ENCODE measurements at regions not wholly inside any gene's neighbourhood (a gene's known extent, or its start where the extent isn't known, plus 50 kb on each side); places are given as distances from the start of the nearest gene placed in this dataset.

GRCh38 chr5:110242950-110243349, 483.5 kb downstream of the TMEM232 start:
- no peak for TF ChIP-seq CTCF (IDR thresholded peaks at IDR 0.05 in 4 of 5, conservative IDR thresholded peaks at IDR 0.05 in 1 of 5)
- TF ChIP-seq POLR2A (IDR thresholded peaks at IDR 0.05), result no peak
